MCF 10A (cell line): ENCODE measurements at regions not wholly inside any gene's neighbourhood (a gene's known extent, or its start where the extent isn't known, plus 50 kb on each side); places are given as distances from the start of the nearest gene placed in this dataset.

ENCODE experiments used
- BruUV-seq: library from RNA; stranded (reverse); fragments of 400-500 nt; replicated peaks from 2 replicates; lab custom pipeline; 2021; lab: Mats Ljungman, UMichigan
- CTCF ChIA-PET: fragments of 300-600 bp; sonication (Branson Sonifier 250); formaldehyde crosslinking; extraction: SDS; loops from one replicate; lab custom pipeline; 2021; ENCODE audit warnings: antibody characterized with exemption, inconsistent platforms; lab: Yijun Ruan, JAX
- POLR2A ChIA-PET: fragments of 300-600, 350-650 bp; sonication (Branson Sonifier 250); formaldehyde crosslinking; extraction: SDS; loops from one replicate; lab custom pipeline; 2020; ENCODE audit warnings: antibody characterized with exemption, inconsistent platforms; lab: Yijun Ruan, JAX
- DNase-seq: peaks from one replicate; pipeline ENCODE4 v3.0.0-alpha.2; 2018; ENCODE audit not compliant: unreplicated experiment
- H3K27ac Mint-ChIP-seq: one replicate; pipeline ENCODE4 v1.8.0; 2022; ENCODE audit warnings: mild to moderate bottlenecking, low read depth, mixed read lengths; ENCODE audit not compliant: unreplicated experiment
- H3K27me3 Mint-ChIP-seq: one replicate; pipeline ENCODE4 v1.8.0; 2022; ENCODE audit warnings: mixed read lengths; ENCODE audit not compliant: insufficient read depth, unreplicated experiment
- H3K36me3 Mint-ChIP-seq: one replicate; pipeline ENCODE4 v1.8.0; 2022; ENCODE audit warnings: mild to moderate bottlenecking, moderate library complexity, mixed read lengths; ENCODE audit not compliant: insufficient read depth, unreplicated experiment
- H3K4me1 Mint-ChIP-seq: one replicate; pipeline ENCODE4 v1.8.0; 2022; ENCODE audit warnings: mixed read lengths; ENCODE audit not compliant: insufficient read depth, unreplicated experiment
- H3K4me3 Mint-ChIP-seq: one replicate; pipeline ENCODE4 v1.8.0; 2022; ENCODE audit warnings: mild to moderate bottlenecking, moderate library complexity, mixed read lengths; ENCODE audit not compliant: unreplicated experiment
- H3K9me3 Mint-ChIP-seq: one replicate; pipeline ENCODE4 v1.8.0; 2022; ENCODE audit warnings: mixed read lengths; ENCODE audit not compliant: unreplicated experiment
- intact Hi-C: fragments of 100-400 bp; cut with micrococcal nuclease; formaldehyde crosslinking; loops from 2 replicates; pipeline ENCODE4 v1.14.1; 2022
- TF ChIP-seq, protein P1 (sequence below): fragments of 200-600 bp; IDR thresholded peaks from one replicate; pipeline ENCODE4 v1.8.0; 2022; ENCODE audit warnings: antibody characterized with exemption, mild to moderate bottlenecking; ENCODE audit not compliant: unreplicated experiment

DNA sequence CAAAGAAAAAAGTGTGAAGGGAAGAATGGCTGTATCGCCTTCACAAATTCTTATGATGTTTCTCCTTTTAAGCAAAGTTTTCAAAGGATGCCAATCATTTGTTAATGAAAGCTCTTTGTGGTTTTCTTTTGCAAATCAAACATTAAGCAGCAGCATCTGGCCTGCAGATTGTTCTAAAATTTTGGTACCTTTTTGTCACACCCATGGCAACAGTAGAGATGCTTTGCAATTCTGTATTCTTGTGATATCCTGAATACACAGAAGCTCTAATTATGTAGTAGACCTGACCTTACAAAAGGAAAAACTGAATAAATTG, 79.8 kb downstream of the CDO1 start:
- ChIA-PET POLR2A (no interaction called here), CTCF (interaction anchor here (1.1 kb wide), 1 partner anchor 35 kb away, joined by 4 read pairs; no protein-coding TSS in a partner anchor)
- BruUV-seq = no TSS peak
- Mint-ChIP-seq H3K4me1 (no peaks in the 10 kb centered on the region), H3K27ac (no peak overlapping the region), H3K36me3 (no peaks in the 10 kb centered on the region), H3K4me3 (no peak overlapping the region), H3K27me3 (peaks cover 54% of the 10 kb centered on the region), H3K9me3 (no peaks in the 10 kb centered on the region)
- TF ChIP-seq, protein P1, sequence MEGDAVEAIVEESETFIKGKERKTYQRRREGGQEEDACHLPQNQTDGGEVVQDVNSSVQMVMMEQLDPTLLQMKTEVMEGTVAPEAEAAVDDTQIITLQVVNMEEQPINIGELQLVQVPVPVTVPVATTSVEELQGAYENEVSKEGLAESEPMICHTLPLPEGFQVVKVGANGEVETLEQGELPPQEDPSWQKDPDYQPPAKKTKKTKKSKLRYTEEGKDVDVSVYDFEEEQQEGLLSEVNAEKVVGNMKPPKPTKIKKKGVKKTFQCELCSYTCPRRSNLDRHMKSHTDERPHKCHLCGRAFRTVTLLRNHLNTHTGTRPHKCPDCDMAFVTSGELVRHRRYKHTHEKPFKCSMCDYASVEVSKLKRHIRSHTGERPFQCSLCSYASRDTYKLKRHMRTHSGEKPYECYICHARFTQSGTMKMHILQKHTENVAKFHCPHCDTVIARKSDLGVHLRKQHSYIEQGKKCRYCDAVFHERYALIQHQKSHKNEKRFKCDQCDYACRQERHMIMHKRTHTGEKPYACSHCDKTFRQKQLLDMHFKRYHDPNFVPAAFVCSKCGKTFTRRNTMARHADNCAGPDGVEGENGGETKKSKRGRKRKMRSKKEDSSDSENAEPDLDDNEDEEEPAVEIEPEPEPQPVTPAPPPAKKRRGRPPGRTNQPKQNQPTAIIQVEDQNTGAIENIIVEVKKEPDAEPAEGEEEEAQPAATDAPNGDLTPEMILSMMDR = no peak
- intact Hi-C loops = no loop called here
- no peak for DNase-seq

DNA sequence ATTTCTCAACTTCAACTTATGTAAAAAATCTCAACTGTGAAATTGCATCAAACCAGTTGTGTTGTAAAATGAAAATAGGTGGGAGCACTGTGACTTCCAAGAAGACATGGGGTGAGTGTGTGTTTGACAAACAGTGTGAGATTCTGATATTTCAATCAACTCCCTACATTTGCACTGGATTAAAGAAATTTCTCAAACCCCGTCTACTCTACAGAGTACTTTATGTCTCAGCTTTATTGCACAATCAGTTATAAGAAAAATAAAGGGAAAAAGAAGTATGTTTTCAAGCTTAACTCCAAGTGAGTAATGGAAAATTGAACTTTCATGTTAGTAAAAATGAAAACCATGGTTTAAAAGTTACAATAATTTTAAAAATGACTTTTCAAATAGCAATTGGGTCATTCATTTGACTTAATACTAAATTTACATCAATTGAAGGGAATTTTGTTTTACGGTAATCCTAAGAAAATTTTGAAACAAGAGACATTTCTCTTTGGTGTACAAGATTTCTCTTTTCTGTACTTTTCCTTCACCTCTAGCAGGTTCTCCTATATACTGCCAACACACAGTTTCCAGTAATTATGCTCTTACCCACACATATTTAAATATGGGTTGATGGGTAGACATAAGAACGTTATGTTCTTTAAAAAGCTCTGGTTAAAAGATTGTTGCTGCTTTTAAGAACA, 80.3 kb downstream of the CDO1 start:
- BruUV-seq = no TSS peak
- no peaks in the 10 kb centered on the region for H3K9me3 Mint-ChIP-seq

DNA sequence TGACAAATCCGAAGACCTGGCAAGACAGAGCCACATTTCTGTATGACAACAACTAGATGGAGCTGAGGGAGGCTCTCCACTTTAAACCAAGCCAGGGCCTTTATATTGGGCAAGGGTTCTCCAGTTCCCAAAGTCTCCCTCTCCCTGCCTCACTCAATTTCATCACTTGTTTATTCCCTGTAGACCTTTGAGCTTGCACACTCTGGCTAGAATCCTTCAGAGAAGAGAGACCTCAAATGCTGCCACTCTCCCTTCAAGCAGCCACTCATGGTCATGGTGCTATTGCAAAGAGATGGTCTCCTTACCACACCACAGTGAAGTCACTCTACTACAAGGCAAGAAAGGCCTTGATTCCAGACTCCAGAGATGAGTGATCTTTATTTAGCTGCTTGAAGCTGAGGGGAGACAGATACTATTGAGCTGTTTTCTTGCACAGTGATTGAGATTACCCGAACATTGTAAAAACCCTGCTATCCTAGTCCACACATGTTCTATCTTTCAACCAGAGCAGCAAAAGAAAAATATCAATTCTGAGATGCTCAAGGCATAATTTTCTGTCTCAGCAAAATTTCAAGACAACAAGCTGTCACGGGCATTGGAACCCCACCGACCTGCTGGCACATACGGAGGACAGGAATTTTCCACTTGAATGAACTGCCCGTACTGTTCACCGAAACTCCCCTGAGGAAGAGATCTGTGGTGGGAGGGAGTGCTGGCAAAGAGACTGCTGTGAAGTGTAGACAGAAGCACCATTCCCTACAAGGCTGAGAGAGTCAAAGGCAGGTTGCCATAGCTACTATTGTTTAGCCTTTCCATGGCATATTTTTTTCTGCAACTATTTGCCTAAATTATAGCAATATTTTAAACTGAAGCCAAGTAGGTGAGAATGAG, 81.1 kb downstream of the CDO1 start:
- no peak overlapping the region for H3K27ac Mint-ChIP-seq
- H3K27me3 Mint-ChIP-seq = peaks cover 46% of the 10 kb centered on the region
- no peak for DNase-seq
- ChIA-PET CTCF (interaction anchor here (0.5 kb wide), 1 partner anchor 1744 kb away, joined by 4 read pairs; no protein-coding TSS in a partner anchor), POLR2A (no interaction called here)
- H3K9me3 Mint-ChIP-seq = no peaks in the 10 kb centered on the region
- TF ChIP-seq, protein P1 = no peak
- H3K4me1 Mint-ChIP-seq = no peaks in the 10 kb centered on the region
- intact Hi-C loops = no loop called here
- H3K36me3 Mint-ChIP-seq = no peaks in the 10 kb centered on the region
- H3K4me3 Mint-ChIP-seq = no peak overlapping the region
- BruUV-seq = no TSS peak

More for the DNA sequence above, 80.3 kb downstream of the CDO1 start:
- TF ChIP-seq, protein P1 = no peak
- H3K27me3 Mint-ChIP-seq = peaks cover 49% of the 10 kb centered on the region
- intact Hi-C loops = no loop called here
- no peak overlapping the region for H3K27ac Mint-ChIP-seq
- no peaks in the 10 kb centered on the region for H3K4me1 Mint-ChIP-seq
- CTCF ChIA-PET = interaction anchor here (1.1 kb wide), 1 partner anchor 35 kb away, joined by 4 read pairs; no protein-coding TSS in a partner anchor
- H3K36me3 Mint-ChIP-seq = no peaks in the 10 kb centered on the region
- DNase-seq = no peak
- no peak overlapping the region for H3K4me3 Mint-ChIP-seq
- POLR2A ChIA-PET = no interaction called here

DNA sequence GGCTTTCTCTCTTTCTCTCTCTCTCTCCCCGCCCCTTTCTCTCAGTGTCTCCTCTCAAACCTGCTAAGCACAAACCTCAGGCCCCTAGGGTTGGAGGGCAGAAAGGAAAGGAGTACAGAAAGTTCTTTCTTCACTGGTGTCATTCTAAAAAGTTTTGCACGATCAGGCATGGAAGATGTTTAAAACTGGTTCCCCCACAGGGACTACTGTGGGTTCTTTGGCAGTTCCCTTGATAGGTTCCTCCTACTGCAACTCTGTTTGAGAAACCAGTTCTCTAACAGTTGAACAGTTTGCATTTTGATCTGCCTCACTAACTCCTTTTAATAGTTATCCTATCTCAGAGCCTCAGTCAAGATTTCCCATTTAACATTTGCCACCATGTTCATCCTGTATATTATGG, 82.9 kb downstream of the CDO1 start:
- no TSS peak for BruUV-seq
- Mint-ChIP-seq H3K27ac (no peak overlapping the region), H3K9me3 (no peaks in the 10 kb centered on the region), H3K4me3 (no peak overlapping the region), H3K27me3 (peaks cover 46% of the 10 kb centered on the region), H3K4me1 (no peaks in the 10 kb centered on the region), H3K36me3 (no peaks in the 10 kb centered on the region)
- CTCF ChIA-PET = interaction anchor here (0.7 to 1.1 kb wide), 2 partner anchors 11 to 172 kb away, joined by 3 to 6 read pairs; no protein-coding TSS in a partner anchor
- TF ChIP-seq, protein P1 = no peak
- POLR2A ChIA-PET = no interaction called here
- DNase-seq = no peak
- intact Hi-C loops = no loop called here
